IMR-90 (cell line): ENCODE measurements at regions not wholly inside any gene's neighbourhood (a gene's known extent, or its start where the extent isn't known, plus 50 kb on each side); places are given as distances from the start of the nearest gene placed in this dataset.

Experiments
- ATAC-seq: fragments of 200-7000 bp; cut with Tn5 transposase; 2 replicates; pipeline ENCODE4 v1.9.1; 2020; ENCODE audit warnings: low read depth, mild to moderate bottlenecking, moderate library complexity
- BruUV-seq: library from RNA; stranded (reverse); fragments of 400-500 nt; replicated peaks from 2 replicates; lab custom pipeline; 2021; lab: Mats Ljungman, UMichigan
- CTCF ChIA-PET: fragments of 300-600 bp; formaldehyde crosslinking; extraction: SDS; loops from one replicate; lab custom pipeline; 2021; ENCODE audit warnings: antibody characterized with exemption; lab: Yijun Ruan, JAX
- POLR2A ChIA-PET: fragments of 300-600 bp; sonication (Branson Sonifier 250); formaldehyde crosslinking; loops from one replicate; lab custom pipeline; 2022; ENCODE audit warnings: antibody characterized with exemption; ENCODE audit not compliant: unreplicated experiment; lab: Charles Lee
- DNase-seq: peaks from one replicate; pipeline ENCODE4 v3.0.0; 2013
- H2AFZ ChIP-seq: replicated peaks from 2 replicates; pipeline ENCODE3; 2013; ENCODE audit warnings: low read length, mild to moderate bottlenecking; ENCODE audit not compliant: poor library complexity
- H2AK5ac ChIP-seq: 2 replicates; pipeline ENCODE4 v1.6.1; 2013; ENCODE audit warnings: low read depth, low read length, inconsistent platforms
- H2AK9ac ChIP-seq: replicated peaks from 2 replicates; pipeline ENCODE3; 2013; ENCODE audit warnings: mild to moderate bottlenecking, low read depth, low read length, moderate library complexity; ENCODE audit not compliant: poor library complexity
- H2BK120ac ChIP-seq: 2 replicates; pipeline ENCODE4 v1.6.1; 2013; ENCODE audit warnings: low read depth, low read length, inconsistent platforms
- H2BK15ac ChIP-seq: 3 replicates; pipeline ENCODE4 v1.6.1; 2013; ENCODE audit warnings: low read depth, low read length, inconsistent platforms
- H2BK20ac ChIP-seq: 2 replicates; pipeline ENCODE4 v1.6.1; 2013; ENCODE audit warnings: low read depth, mild to moderate bottlenecking, inconsistent platforms, low read length, moderate library complexity
- H2BK5ac ChIP-seq: 2 replicates; pipeline ENCODE4 v1.6.1; 2013; ENCODE audit warnings: mild to moderate bottlenecking, low read depth, low read length, inconsistent platforms; ENCODE audit not compliant: poor library complexity, severe bottlenecking
- H3K14ac ChIP-seq: replicated peaks from 2 replicates; pipeline ENCODE4 v1.6.1; 2013; ENCODE audit warnings: low read depth, low read length, inconsistent platforms
- H3K18ac ChIP-seq: 2 replicates; pipeline ENCODE4 v1.6.1; 2013; ENCODE audit warnings: low read depth, low read length, control low read depth
- H3K23ac ChIP-seq: 2 replicates; pipeline ENCODE4 v1.6.1; 2013; ENCODE audit warnings: low read depth, low read length, inconsistent platforms
- H3K27ac ChIP-seq: 2 replicates; pipeline ENCODE4 v1.5.1; 2013; ENCODE audit warnings: mild to moderate bottlenecking, control low read depth, low read length; ENCODE audit not compliant: insufficient read depth
- H3K27me3 ChIP-seq: 2 replicates; pipeline ENCODE4 v1.6.1; 2013; ENCODE audit warnings: low read length; ENCODE audit not compliant: control insufficient read depth, insufficient read depth
- H3K36me3 ChIP-seq: 2 replicates; pipeline ENCODE4 v1.6.1; 2013; ENCODE audit warnings: low read length, mixed read lengths; ENCODE audit not compliant: control insufficient read depth, insufficient read depth
- H3K4ac ChIP-seq: 2 replicates; pipeline ENCODE4 v1.6.1; 2013; ENCODE audit warnings: low read depth, low read length, inconsistent platforms
- H3K4me1 ChIP-seq: 2 replicates; pipeline ENCODE4 v1.6.1; 2013; ENCODE audit warnings: low read length, mixed read lengths; ENCODE audit not compliant: control insufficient read depth, insufficient read depth
- H3K4me2 ChIP-seq: 2 replicates; pipeline ENCODE4 v1.6.1; 2013; ENCODE audit warnings: low read depth, mild to moderate bottlenecking, control low read depth, low read length, moderate library complexity
- H3K4me3 ChIP-seq: 2 replicates; pipeline ENCODE4 v1.5.1; 2013; ENCODE audit warnings: low read depth, mild to moderate bottlenecking, control low read depth, low read length, moderate library complexity; ENCODE audit not compliant: insufficient read depth
- H3K56ac ChIP-seq: 2 replicates; pipeline ENCODE4 v1.6.1; 2013; ENCODE audit warnings: low read length, inconsistent platforms; ENCODE audit not compliant: insufficient read depth; ENCODE audit errors: extremely low read depth
- H3K79me1 ChIP-seq, 2 experiments: 2 replicates each; pipeline ENCODE4 v1.6.1; 2013; ENCODE audit warnings: low read length in 2 of 2, inconsistent platforms in 1 of 2, low read depth in 1 of 2
- H3K9ac ChIP-seq: 2 replicates; pipeline ENCODE4 v1.6.1; 2013; ENCODE audit warnings: low read depth, low read length, control low read depth
- H3K9me1 ChIP-seq: 2 replicates; pipeline ENCODE4 v1.6.1; 2013; ENCODE audit warnings: low read length, inconsistent platforms; ENCODE audit not compliant: insufficient read depth
- H3K9me3 ChIP-seq: 2 replicates; pipeline ENCODE4 v1.6.1; 2013; ENCODE audit warnings: low read length; ENCODE audit not compliant: control insufficient read depth, insufficient read depth
- H4K20me1 ChIP-seq: 2 replicates; pipeline ENCODE4 v1.6.1; 2013; ENCODE audit warnings: low read length, inconsistent platforms; ENCODE audit not compliant: insufficient read depth
- H4K5ac ChIP-seq: 2 replicates; pipeline ENCODE4 v1.6.1; 2013; ENCODE audit warnings: mild to moderate bottlenecking, low read depth, low read length, control low read depth
- H4K8ac ChIP-seq, 2 experiments: 2 replicates each; pipeline ENCODE4 v1.6.1; 2013; ENCODE audit warnings: low read depth in 2 of 2, low read length in 2 of 2, control low read depth in 1 of 2, inconsistent platforms in 1 of 2
- H4K91ac ChIP-seq: 2 replicates; pipeline ENCODE4 v1.6.1; 2013; ENCODE audit warnings: low read depth, low read length, inconsistent platforms; ENCODE audit not compliant: insufficient read depth
- BHLHE40 ChIP-seq: fragments of 150-350 bp; IDR thresholded peaks from 2 replicates; pipeline ENCODE4 v1.6.1; 2016; ENCODE audit warnings: mild to moderate bottlenecking, low read depth, low read length
- CEBPB ChIP-seq: IDR thresholded peaks from 2 replicates; pipeline ENCODE4 v1.6.1; 2012; ENCODE audit warnings: low read depth, low read length, improper control_type of control experiment
- CHD1 ChIP-seq: IDR thresholded peaks from 2 replicates; pipeline ENCODE4 v1.6.1; 2012; ENCODE audit warnings: low read depth, low read length, improper control_type of control experiment
- CTCF ChIP-seq: conservative IDR thresholded peaks from 2 replicates; pipeline ENCODE4 v1.5.1; 2012; ENCODE audit warnings: mild to moderate bottlenecking, low read depth, low read length, improper control_type of control experiment
- FOS ChIP-seq: fragments of 150-350 bp; IDR thresholded peaks from 2 replicates; pipeline ENCODE4 v1.6.1; 2016; ENCODE audit warnings: low read depth, low read length
- MAZ ChIP-seq: IDR thresholded peaks from 2 replicates; pipeline ENCODE4 v1.6.1; 2012; ENCODE audit warnings: low read depth, mild to moderate bottlenecking, low read length, improper control_type of control experiment, moderate library complexity, borderline replicate concordance
- MXI1 ChIP-seq: IDR thresholded peaks from 2 replicates; pipeline ENCODE4 v1.6.1; 2012; ENCODE audit warnings: low read depth, mild to moderate bottlenecking, low read length, moderate library complexity, borderline replicate concordance
- RCOR1 ChIP-seq: IDR thresholded peaks from 2 replicates; pipeline ENCODE4 v1.6.1; 2012; ENCODE audit warnings: mild to moderate bottlenecking, low read length, improper control_type of control experiment; ENCODE audit not compliant: insufficient replicate concordance
- SMC3 ChIP-seq: fragments of 150-350 bp; IDR thresholded peaks from 2 replicates; pipeline ENCODE4 v1.6.1; 2016; ENCODE audit warnings: low read depth, mild to moderate bottlenecking, antibody characterized with exemption, low read length, moderate library complexity
- WGBS, 2 experiments: methylation state at CpG; one replicate each; pipeline versions ENCODE4 v1.1.5 to v1.1.7; 2013; ENCODE audit warnings: missing lambda C conversion rate in 2 of 2; ENCODE audit not compliant: insufficient read length in 1 of 2; ENCODE audit errors: extremely low coverage in 2 of 2; 5-methylcytosine and 5-hydroxymethylcytosine counted together
- dilution Hi-C: fragments of 300-500 bp; cut with HindIII; formaldehyde crosslinking; loops from one replicate; pipeline ENCODE4 v1.14.3; 2018; ENCODE audit warnings: low sequenced_read_pairs; ENCODE audit not compliant: unreplicated experiment
- in situ Hi-C: fragments of 300-500 bp; cut with MboI; formaldehyde crosslinking; loops from 3 replicates; pipeline ENCODE4 v1.14.3; 2019; ENCODE audit warnings: low sequenced_read_pairs, inconsistent platforms, mixed read lengths
- intact Hi-C: fragments of 100-400 bp; cut with micrococcal nuclease; formaldehyde crosslinking; loops from 2 replicates; pipeline ENCODE4 v1.10.0; 2022
- TF ChIP-seq, protein P1 (sequence below): fragments of 150-350 bp; IDR thresholded peaks from 2 replicates; pipeline ENCODE4 v1.6.1; 2016; ENCODE audit warnings: low read depth, mild to moderate bottlenecking, low read length, moderate library complexity, borderline replicate concordance

- H4K20me1 ChIP-seq: no peaks in the 10 kb centered on the region
- no peak overlapping the region for H3K23ac ChIP-seq
- ChIA-PET CTCF (no interaction called here), POLR2A (no interaction called here)
- no peak overlapping the region for H3K4me2 ChIP-seq
- no peaks in the 10 kb centered on the region for H3K9me1 ChIP-seq
- BruUV-seq: no TSS peak
- ATAC-seq: no peak
- H3K36me3 ChIP-seq: no peaks in the 10 kb centered on the region
- no peak overlapping the region for H2BK15ac ChIP-seq
- no peak overlapping the region for H3K18ac ChIP-seq
- in situ Hi-C loops (no loop called here), dilution Hi-C loops (no loop called here), intact Hi-C loops (no loop called here)
- no peaks in the 10 kb centered on the region for H3K79me1 ChIP-seq
- no peak overlapping the region for H3K9ac ChIP-seq
- no peak overlapping the region for H2BK5ac ChIP-seq
- H4K8ac ChIP-seq: no peak overlapping the region
- no peaks in the 10 kb centered on the region for H3K4me1 ChIP-seq
- no peaks in the 10 kb centered on the region for H3K27me3 ChIP-seq
- H2AK5ac ChIP-seq: no peak overlapping the region
- peaks cover 2% of the 10 kb centered on the region; the same call in 1 of the 2 replicates for H3K9me3 ChIP-seq
- H2BK20ac ChIP-seq: no peak overlapping the region
- no peak overlapping the region for H3K4me3 ChIP-seq
- DNase-seq: no peak
- TF ChIP-seq RCOR1 (no peak), CTCF (no peak), MXI1 (no peak), CEBPB (no peak), FOS (no peak), BHLHE40 (no peak), MAZ (no peak), CHD1 (no peak), SMC3 (no peak)
- TF ChIP-seq, protein P1, sequence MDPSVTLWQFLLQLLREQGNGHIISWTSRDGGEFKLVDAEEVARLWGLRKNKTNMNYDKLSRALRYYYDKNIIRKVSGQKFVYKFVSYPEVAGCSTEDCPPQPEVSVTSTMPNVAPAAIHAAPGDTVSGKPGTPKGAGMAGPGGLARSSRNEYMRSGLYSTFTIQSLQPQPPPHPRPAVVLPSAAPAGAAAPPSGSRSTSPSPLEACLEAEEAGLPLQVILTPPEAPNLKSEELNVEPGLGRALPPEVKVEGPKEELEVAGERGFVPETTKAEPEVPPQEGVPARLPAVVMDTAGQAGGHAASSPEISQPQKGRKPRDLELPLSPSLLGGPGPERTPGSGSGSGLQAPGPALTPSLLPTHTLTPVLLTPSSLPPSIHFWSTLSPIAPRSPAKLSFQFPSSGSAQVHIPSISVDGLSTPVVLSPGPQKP: no peak
- H4K91ac ChIP-seq: no peak overlapping the region
- no peak overlapping the region for H4K5ac ChIP-seq
- H3K27ac ChIP-seq: no peak overlapping the region
- WGBS, 2 experiments: no CpG with 5 or more reads among the region's 2 CpGs
- no peak overlapping the region for H3K56ac ChIP-seq
- no peak overlapping the region for H3K14ac ChIP-seq
- no peak overlapping the region for H2AFZ ChIP-seq
- H3K4ac ChIP-seq: no peak overlapping the region
- H2BK120ac ChIP-seq: no peak overlapping the region
- H2AK9ac ChIP-seq: no peak overlapping the region
Measured at GRCh38 chr3:34583451-34583850, 785.0 kb downstream of the PDCD6IP start.
